Loucy (cell line): ENCODE measurements at regions not wholly inside any gene's neighbourhood (a gene's known extent, or its start where the extent isn't known, plus 50 kb on each side); places are given as distances from the start of the nearest gene placed in this dataset.

Experiments used
- H2AFZ ChIP-seq: fragments of 200-600 bp; sonication (generic); 2 replicates; pipeline ENCODE4 v1.6.0; 2016; ENCODE audit warnings: antibody characterized with exemption, mild to moderate bottlenecking, low read length, moderate library complexity
- H3F3A ChIP-seq: fragments of 200-600 bp; 2 replicates; pipeline ENCODE4 v1.6.0; 2016; ENCODE audit warnings: antibody characterized with exemption, low read depth, mild to moderate bottlenecking
- H3K27me3 ChIP-seq: fragments of 200-600 bp; sonication (generic); 2 replicates; pipeline ENCODE4 v1.6.1; 2014; ENCODE audit warnings: low read length, mild to moderate bottlenecking; ENCODE audit not compliant: insufficient read depth, poor library complexity, severe bottlenecking
- H3K36me3 ChIP-seq: fragments of 200-600 bp; sonication (generic); 2 replicates; pipeline ENCODE4 v1.6.1; 2016; ENCODE audit warnings: low read length; ENCODE audit not compliant: insufficient read depth
- H3K4me1 ChIP-seq: fragments of 200-600 bp; sonication (generic); 2 replicates; pipeline ENCODE4 v1.5.1; 2014; ENCODE audit warnings: low read length, mild to moderate bottlenecking; ENCODE audit not compliant: insufficient read depth, poor library complexity, severe bottlenecking
- H3K4me2 ChIP-seq: fragments of 200-600 bp; sonication (generic); 2 replicates; pipeline ENCODE4 v1.6.0; 2014; ENCODE audit warnings: antibody characterized with exemption, low read length, low read depth, mild to moderate bottlenecking; ENCODE audit not compliant: poor library complexity, severe bottlenecking
- H3K4me3 ChIP-seq: fragments of 200-600 bp; sonication (generic); 2 replicates; pipeline ENCODE4 v1.5.1; 2014; ENCODE audit warnings: low read length, mild to moderate bottlenecking, mixed read lengths; ENCODE audit not compliant: poor library complexity, severe bottlenecking
- H3K79me2 ChIP-seq: fragments of 200-600 bp; sonication (generic); 2 replicates; pipeline ENCODE4 v1.6.1; 2014; ENCODE audit warnings: low read length; ENCODE audit not compliant: insufficient read depth
- H3K9ac ChIP-seq: fragments of 200-600 bp; sonication (generic); 2 replicates; pipeline ENCODE4 v1.6.0; 2014; ENCODE audit warnings: mild to moderate bottlenecking, low read depth, low read length, moderate library complexity; ENCODE audit not compliant: poor library complexity, severe bottlenecking
- H3K9me2 ChIP-seq: fragments of 200-600 bp; sonication (generic); replicated peaks from 2 replicates; pipeline ENCODE4 v1.6.1; 2016; ENCODE audit warnings: low read depth, low read length, mixed read lengths
- H3K9me3 ChIP-seq: fragments of 200-600 bp; sonication (generic); 2 replicates; pipeline ENCODE4 v1.6.1; 2014; ENCODE audit warnings: mild to moderate bottlenecking, antibody characterized with exemption, low read length, low read depth; ENCODE audit not compliant: insufficient read depth
- H4K20me1 ChIP-seq: fragments of 200-600 bp; sonication (generic); 2 replicates; pipeline ENCODE4 v1.6.0; 2014; ENCODE audit warnings: antibody characterized with exemption, low read length, mild to moderate bottlenecking; ENCODE audit not compliant: insufficient read depth, poor library complexity, severe bottlenecking
- EZH2phosphoT487 ChIP-seq: fragments of 200-600 bp; IDR thresholded peaks from 2 replicates; pipeline ENCODE4 v1.6.1; 2018; ENCODE audit warnings: antibody characterized with exemption, mild to moderate bottlenecking, moderate library complexity, borderline replicate concordance
- TF ChIP-seq, protein P1 (sequence below): fragments of 200-600 bp; sonication (generic); conservative IDR thresholded peaks from 2 replicates; pipeline ENCODE4 v1.5.1; 2014; ENCODE audit warnings: mild to moderate bottlenecking, antibody characterized with exemption, low read length

DNA sequence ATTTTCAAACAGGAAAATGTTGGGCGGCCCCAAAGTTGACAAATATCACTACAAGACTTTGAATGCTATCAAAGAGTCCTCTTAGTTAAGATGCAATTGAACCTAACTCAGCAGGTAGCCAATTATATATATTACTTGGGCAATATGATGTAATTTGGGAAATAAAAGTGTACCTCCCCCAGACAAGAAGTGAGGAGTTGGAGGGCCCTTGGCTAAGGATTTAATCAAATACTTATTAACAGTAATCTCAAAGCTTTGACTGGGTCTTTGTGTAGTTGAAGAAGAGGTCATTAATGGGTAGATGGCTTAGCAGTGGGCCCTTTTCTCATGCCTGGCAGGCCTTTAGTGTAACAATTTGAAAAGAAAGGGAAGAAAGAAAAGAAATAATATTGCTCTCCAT lies 599.0 kb downstream of the CSNK1G3 start:
- H3K4me1 ChIP-seq, result no peaks in the 10 kb centered on the region
- no peaks in the 10 kb centered on the region for H3F3A ChIP-seq
- H3K9ac ChIP-seq, result no peak overlapping the region
- no peaks in the 10 kb centered on the region for H4K20me1 ChIP-seq
- H3K79me2 ChIP-seq, result no peaks in the 10 kb centered on the region
- no peaks in the 10 kb centered on the region for H3K9me2 ChIP-seq
- TF ChIP-seq, protein P1, sequence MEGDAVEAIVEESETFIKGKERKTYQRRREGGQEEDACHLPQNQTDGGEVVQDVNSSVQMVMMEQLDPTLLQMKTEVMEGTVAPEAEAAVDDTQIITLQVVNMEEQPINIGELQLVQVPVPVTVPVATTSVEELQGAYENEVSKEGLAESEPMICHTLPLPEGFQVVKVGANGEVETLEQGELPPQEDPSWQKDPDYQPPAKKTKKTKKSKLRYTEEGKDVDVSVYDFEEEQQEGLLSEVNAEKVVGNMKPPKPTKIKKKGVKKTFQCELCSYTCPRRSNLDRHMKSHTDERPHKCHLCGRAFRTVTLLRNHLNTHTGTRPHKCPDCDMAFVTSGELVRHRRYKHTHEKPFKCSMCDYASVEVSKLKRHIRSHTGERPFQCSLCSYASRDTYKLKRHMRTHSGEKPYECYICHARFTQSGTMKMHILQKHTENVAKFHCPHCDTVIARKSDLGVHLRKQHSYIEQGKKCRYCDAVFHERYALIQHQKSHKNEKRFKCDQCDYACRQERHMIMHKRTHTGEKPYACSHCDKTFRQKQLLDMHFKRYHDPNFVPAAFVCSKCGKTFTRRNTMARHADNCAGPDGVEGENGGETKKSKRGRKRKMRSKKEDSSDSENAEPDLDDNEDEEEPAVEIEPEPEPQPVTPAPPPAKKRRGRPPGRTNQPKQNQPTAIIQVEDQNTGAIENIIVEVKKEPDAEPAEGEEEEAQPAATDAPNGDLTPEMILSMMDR, result no peak
- TF ChIP-seq EZH2phosphoT487, result no peak
- H3K4me3 ChIP-seq, result no peak overlapping the region
- H3K36me3 ChIP-seq, result no peaks in the 10 kb centered on the region
- no peak overlapping the region for H3K4me2 ChIP-seq
- H3K27me3 ChIP-seq, result no peaks in the 10 kb centered on the region
- no peak overlapping the region for H2AFZ ChIP-seq
- no peaks in the 10 kb centered on the region for H3K9me3 ChIP-seq

DNA sequence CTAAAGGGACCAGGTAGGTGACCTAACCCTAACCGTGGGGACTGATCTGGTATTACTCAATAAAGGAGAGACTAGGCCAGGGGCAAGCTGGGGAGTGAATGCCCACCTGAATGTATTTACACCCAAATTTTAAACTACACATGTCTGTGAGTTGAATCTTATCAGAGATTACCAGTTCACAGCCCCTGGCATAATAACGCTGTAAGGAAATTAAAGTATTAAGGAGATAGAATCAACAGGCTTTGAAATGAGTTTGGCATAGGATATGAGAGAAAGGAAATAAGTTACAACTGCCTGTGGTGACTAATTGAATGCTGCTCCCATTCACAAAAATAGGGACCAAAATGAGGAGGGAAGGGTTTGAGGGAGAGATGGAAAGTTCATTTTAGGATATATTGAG lies 593.3 kb downstream of the CSNK1G3 start:
- Histone ChIP-seq H3K9ac (no peak overlapping the region), H4K20me1 (no peaks in the 10 kb centered on the region), H3K4me2 (no peak overlapping the region), H3K4me1 (no peaks in the 10 kb centered on the region), H2AFZ (no peak overlapping the region), H3K79me2 (no peaks in the 10 kb centered on the region), H3K36me3 (no peaks in the 10 kb centered on the region), H3K27me3 (no peaks in the 10 kb centered on the region), H3K4me3 (no peak overlapping the region), H3K9me2 (no peaks in the 10 kb centered on the region), H3F3A (no peaks in the 10 kb centered on the region), H3K9me3 (no peaks in the 10 kb centered on the region)
- no peak for TF ChIP-seq EZH2phosphoT487
- TF ChIP-seq, protein P1, result no peak

DNA sequence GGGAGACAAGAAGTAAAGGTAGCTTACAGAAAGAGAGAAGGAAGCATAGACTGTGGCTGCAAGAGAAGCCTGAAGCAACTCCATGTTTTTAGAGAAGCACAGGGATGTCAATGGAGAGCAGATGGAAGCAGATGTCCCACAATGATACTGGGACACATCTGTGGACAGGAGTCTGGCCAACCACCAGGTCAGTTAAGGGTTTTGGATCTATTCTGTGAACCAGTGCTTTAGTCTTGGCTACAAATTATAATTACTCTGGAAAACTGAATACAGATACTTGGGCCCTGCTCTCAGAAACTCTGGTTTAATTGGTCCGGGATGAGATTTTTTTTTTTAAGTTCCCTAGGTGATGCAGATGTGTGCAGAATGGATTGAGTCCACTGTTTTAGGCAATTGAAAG lies 592.8 kb downstream of the CSNK1G3 start:
- Histone ChIP-seq H3K9me2 (no peaks in the 10 kb centered on the region), H3K9me3 (no peaks in the 10 kb centered on the region)
- TF ChIP-seq EZH2phosphoT487, result no peak
- TF ChIP-seq, protein P1, result no peak

More for the DNA sequence above, 592.8 kb downstream of the CSNK1G3 start:
- no peak overlapping the region for H2AFZ ChIP-seq
- H3K4me2 ChIP-seq, result no peak overlapping the region
- H3F3A ChIP-seq, result no peaks in the 10 kb centered on the region
- H3K36me3 ChIP-seq, result no peaks in the 10 kb centered on the region
- H3K79me2 ChIP-seq, result no peaks in the 10 kb centered on the region
- no peaks in the 10 kb centered on the region for H3K4me1 ChIP-seq
- no peak overlapping the region for H3K4me3 ChIP-seq
- no peak overlapping the region for H3K9ac ChIP-seq
- no peaks in the 10 kb centered on the region for H3K27me3 ChIP-seq
- H4K20me1 ChIP-seq, result no peaks in the 10 kb centered on the region
